HEK293 (cell line): ENCODE measurements at regions not wholly inside any gene's neighbourhood (a gene's known extent, or its start where the extent isn't known, plus 50 kb on each side); places are given as distances from the start of the nearest gene placed in this dataset.
"Not testable (repeated sequence)": the region's sequence is repeated elsewhere in the genome, so short reads cannot be mapped to it uniquely, and the experiment has no call there.

Experiments used
- CTCF ChIP-seq: fragments of 450-650 bp; formaldehyde crosslinking; IDR thresholded peaks from 2 replicates; pipeline ENCODE4 v1.5.1; 2016; ENCODE audit warnings: missing biosample characterization, missing genetic modification characterization
- EGR2 ChIP-seq: fragments of 450-650 bp; formaldehyde crosslinking; IDR thresholded peaks from 2 replicates; pipeline ENCODE4 v1.5.1; 2016; ENCODE audit warnings: low read depth, missing biosample characterization, missing genetic modification characterization
- PBX3 ChIP-seq: sonication (generic); formaldehyde crosslinking; IDR thresholded peaks from 2 replicates; pipeline ENCODE4 v1.8.1; 2022; ENCODE audit warnings: mild to moderate bottlenecking, moderate library complexity, missing genetic modification reagents
- YY1 ChIP-seq: fragments of 450-650 bp; formaldehyde crosslinking; IDR thresholded peaks from 2 replicates; pipeline ENCODE4 v1.5.1; 2018; ENCODE audit warnings: missing biosample characterization, missing genetic modification characterization
- ZBTB20 ChIP-seq: fragments of 450-650 bp; formaldehyde crosslinking; IDR thresholded peaks from 2 replicates; pipeline ENCODE4 v1.5.1; 2016; ENCODE audit warnings: missing biosample characterization, missing genetic modification characterization
- ZBTB8A ChIP-seq: fragments of 450-650 bp; formaldehyde crosslinking; IDR thresholded peaks from 2 replicates; pipeline ENCODE4 v1.5.1; 2016; ENCODE audit warnings: missing biosample characterization, missing genetic modification characterization
- ZNF121 ChIP-seq: fragments of 450-650 bp; formaldehyde crosslinking; IDR thresholded peaks from 2 replicates; pipeline ENCODE4 v1.5.1; 2016; ENCODE audit warnings: missing biosample characterization, missing genetic modification characterization
- ZNF132 ChIP-seq: fragments of 450-650 bp; formaldehyde crosslinking; IDR thresholded peaks from 2 replicates; pipeline ENCODE4 v1.5.1; 2017; ENCODE audit warnings: missing biosample characterization, missing genetic modification characterization, borderline replicate concordance
- ZNF16 ChIP-seq: fragments of 450-650 bp; formaldehyde crosslinking; IDR thresholded peaks from 2 replicates; pipeline ENCODE4 v1.5.1; 2016; ENCODE audit warnings: low read depth, missing biosample characterization, missing genetic modification characterization
- ZNF501 ChIP-seq: fragments of 450-650 bp; formaldehyde crosslinking; IDR thresholded peaks from 2 replicates; pipeline ENCODE4 v1.5.1; 2016; ENCODE audit warnings: missing biosample characterization, missing genetic modification characterization
- ZNF513 ChIP-seq: fragments of 450-650 bp; IDR thresholded peaks from 2 replicates; pipeline ENCODE4 v1.5.1; 2018; ENCODE audit warnings: missing biosample characterization, missing genetic modification characterization
- ZSCAN23 ChIP-seq: fragments of 450-650 bp; formaldehyde crosslinking; IDR thresholded peaks from 2 replicates; pipeline ENCODE4 v1.5.1; 2016; ENCODE audit warnings: missing biosample characterization, missing genetic modification characterization

GRCh38 chr10:78344257-78344656 is 310.6 kb downstream of the RPS24 start:
- TF ChIP-seq ZNF513 (tag by site-specific recombination); ZSCAN23 (tag by site-specific recombination); ZNF132 (tag by site-specific recombination); CTCF (tag by site-specific recombination); ZNF16 (tag by site-specific recombination); ZBTB8A; PBX3 (CRISPR knock-in tag); ZBTB20 (tag by site-specific recombination); ZNF121 (tag by site-specific recombination); ZNF501 (tag by site-specific recombination); YY1 (tag by site-specific recombination); EGR2 (tag by site-specific recombination): not testable (repeated sequence)
